ENCODE measurements at regions not wholly inside any gene's neighbourhood (a gene's known extent, or its start where the extent isn't known, plus 50 kb on each side); places are given as distances from the start of the nearest gene placed in this dataset.
"Not testable (repeated sequence)": the region's sequence is repeated elsewhere in the genome, so short reads cannot be mapped to it uniquely, and the experiment has no call there.

- DNase-seq = no peak
Measured at GRCh38 chr18:73407506-73407905, 539.7 kb upstream of the NETO1 start.

GRCh38 chr18:73384246-73384645, 516.5 kb upstream of the NETO1 start:
- no peak for DNase-seq

- DNase-seq = no peak
Measured at GRCh38 chr18:73381699-73382036, 513.9 kb upstream of the NETO1 start.

- no peak for DNase-seq
Measured at GRCh38 chr18:73381016-73381698, 513.4 kb upstream of the NETO1 start.

GRCh38 chr18:73366713-73367112, 498.9 kb upstream of the NETO1 start:
- no peak for DNase-seq

- no peak for DNase-seq
Measured at GRCh38 chr18:73365018-73365417, 497.2 kb upstream of the NETO1 start.

GRCh38 chr18:73355121-73355520, 487.3 kb upstream of the NETO1 start:
- DNase-seq = no peak

- no peak for DNase-seq
Measured at GRCh38 chr18:73352546-73352945, 484.8 kb upstream of the NETO1 start.

- DNase-seq = no peak
Measured at GRCh38 chr18:73340135-73340977, 472.6 kb upstream of the NETO1 start.

- DNase-seq = no peak
Measured at GRCh38 chr18:73331212-73331772, 463.5 kb upstream of the NETO1 start.

GRCh38 chr18:73330106-73330505, 462.3 kb upstream of the NETO1 start:
- DNase-seq = not testable (repeated sequence)

GRCh38 chr18:73324187-73324831, 456.5 kb upstream of the NETO1 start:
- not testable (repeated sequence) for DNase-seq

GRCh38 chr18:73318739-73319479, 451.1 kb upstream of the NETO1 start:
- DNase-seq = no peak

- DNase-seq = no peak
Measured at GRCh38 chr18:73316513-73316912, 448.7 kb upstream of the NETO1 start.

GRCh38 chr18:73315381-73315780, 447.6 kb upstream of the NETO1 start:
- no peak for DNase-seq

- no peak for DNase-seq
Measured at GRCh38 chr18:73313476-73313875, 445.7 kb upstream of the NETO1 start.

- DNase-seq = no peak
Measured at GRCh38 chr18:73296686-73297085, 428.9 kb upstream of the NETO1 start.

- no peak for DNase-seq
Measured at GRCh38 chr18:73292156-73292555, 424.4 kb upstream of the NETO1 start.

- DNase-seq = no peak
Measured at GRCh38 chr18:73288813-73289212, 421.0 kb upstream of the NETO1 start.

- no peak for DNase-seq
Measured at GRCh38 chr18:73286584-73286983, 418.8 kb upstream of the NETO1 start.

GRCh38 chr18:73283788-73284187, 416.0 kb upstream of the NETO1 start:
- no peak for DNase-seq

- DNase-seq = no peak
Measured at GRCh38 chr18:73283032-73283431, 415.2 kb upstream of the NETO1 start.

- DNase-seq = no peak
Measured at GRCh38 chr18:73279498-73279897, 411.7 kb upstream of the NETO1 start.
